Occipital lobe (tissue), 1 donor: ENCODE measurements at regions not wholly inside any gene's neighbourhood (a gene's known extent, or its start where the extent isn't known, plus 50 kb on each side); places are given as distances from the start of the nearest gene placed in this dataset.

Experiments
- DNase-seq: peaks from one replicate; lab custom pipeline; 2025; lab: John Stamatoyannopoulos, UW

- DNase-seq: no peak
Observed at GRCh38 chr6:168212362-168212761, 107.2 kb downstream of the DACT2 start.

GRCh38 chr6:168211681-168212080 lies 107.9 kb downstream of the DACT2 start:
- no peak for DNase-seq

- DNase-seq: no peak
Observed at GRCh38 chr6:168210239-168211105, 109.1 kb downstream of the DACT2 start.

- no peak for DNase-seq
Observed at GRCh38 chr6:168209420-168209819, 110.2 kb downstream of the DACT2 start.

GRCh38 chr6:168208854-168209253 lies 110.7 kb downstream of the DACT2 start:
- DNase-seq: no peak

GRCh38 chr6:168208402-168208801 lies 111.2 kb downstream of the DACT2 start:
- DNase-seq: no peak

- no peak for DNase-seq
Observed at GRCh38 chr6:168207421-168208175, 112.0 kb downstream of the DACT2 start.

- no peak for DNase-seq
Observed at GRCh38 chr6:168206661-168207274, 112.8 kb downstream of the DACT2 start.

- no peak for DNase-seq
Observed at GRCh38 chr6:168206186-168206585, 113.4 kb downstream of the DACT2 start.

GRCh38 chr6:168201799-168202198 lies 117.8 kb downstream of the DACT2 start:
- no peak for DNase-seq

- DNase-seq: no peak
Observed at GRCh38 chr6:168201383-168201782, 118.2 kb downstream of the DACT2 start.

GRCh38 chr6:168200571-168201134 lies 118.9 kb downstream of the DACT2 start:
- no peak for DNase-seq

- no peak for DNase-seq
Observed at GRCh38 chr6:168198302-168199180, 119.5 kb upstream of the FRMD1 start.

GRCh38 chr6:168197636-168198301 lies 118.8 kb upstream of the FRMD1 start:
- no peak for DNase-seq

GRCh38 chr6:168196881-168197635 lies 118.0 kb upstream of the FRMD1 start:
- DNase-seq: no peak

GRCh38 chr6:168196385-168196860 lies 117.4 kb upstream of the FRMD1 start:
- no peak for DNase-seq

- DNase-seq: no peak
Observed at GRCh38 chr6:168195712-168196111, 116.7 kb upstream of the FRMD1 start.

GRCh38 chr6:168194732-168195567 lies 115.9 kb upstream of the FRMD1 start:
- no peak for DNase-seq
